DOHH2 (cell line): ENCODE measurements at regions not wholly inside any gene's neighbourhood (a gene's known extent, or its start where the extent isn't known, plus 50 kb on each side); places are given as distances from the start of the nearest gene placed in this dataset.
"Not testable (repeated sequence)": the region's sequence is repeated elsewhere in the genome, so short reads cannot be mapped to it uniquely, and the experiment has no call there.

Source experiments
- H3F3A ChIP-seq: fragments of 200-600 bp; sonication (generic), shearing (Covaris generic); 2 replicates; pipeline ENCODE4 v1.6.0; 2016; ENCODE audit warnings: antibody characterized with exemption, mild to moderate bottlenecking; ENCODE audit not compliant: control insufficient read depth, insufficient read depth
- H3K27ac ChIP-seq: fragments of 200-600 bp; sonication (generic); 2 replicates; pipeline ENCODE4 v1.5.1; 2014; ENCODE audit warnings: low read depth, mild to moderate bottlenecking, low read length, moderate library complexity
- H3K27me3 ChIP-seq: fragments of 200-600 bp; sonication (generic); 2 replicates; pipeline ENCODE4 v1.6.1; 2014; ENCODE audit warnings: mild to moderate bottlenecking, low read length, mixed read lengths; ENCODE audit not compliant: control insufficient read depth
- H3K36me3 ChIP-seq: fragments of 200-600 bp; sonication (generic); 2 replicates; pipeline ENCODE4 v1.6.1; 2014; ENCODE audit warnings: mild to moderate bottlenecking, low read length, moderate library complexity, mixed read lengths; ENCODE audit not compliant: control insufficient read depth
- H3K4me1 ChIP-seq: fragments of 200-600 bp; sonication (generic); 2 replicates; pipeline ENCODE4 v1.6.1; 2014; ENCODE audit warnings: mild to moderate bottlenecking, low read length, mixed read lengths; ENCODE audit not compliant: control insufficient read depth
- H3K4me2 ChIP-seq: fragments of 200-600 bp; sonication (generic); 2 replicates; pipeline ENCODE4 v1.6.0; 2014; ENCODE audit warnings: mild to moderate bottlenecking, low read length, moderate library complexity
- H3K4me3 ChIP-seq: fragments of 200-600 bp; sonication (generic); 2 replicates; pipeline ENCODE4 v1.5.1; 2014; ENCODE audit warnings: mild to moderate bottlenecking, low read length, mixed read lengths
- H3K79me2 ChIP-seq: fragments of 200-600 bp; sonication (generic); 2 replicates; pipeline ENCODE4 v1.6.1; 2014; ENCODE audit warnings: mild to moderate bottlenecking, low read length, mixed read lengths; ENCODE audit not compliant: control insufficient read depth
- H3K9me2 ChIP-seq: fragments of 200-600 bp; sonication (generic); replicated peaks from 2 replicates; pipeline ENCODE4 v1.6.1; 2014; ENCODE audit warnings: mild to moderate bottlenecking, low read length, mixed read lengths; ENCODE audit not compliant: control insufficient read depth
- H3K9me3 ChIP-seq: fragments of 200-600 bp; sonication (generic); 2 replicates; pipeline ENCODE4 v1.6.1; 2014; ENCODE audit warnings: antibody characterized with exemption, low read length, mixed read lengths; ENCODE audit not compliant: control insufficient read depth, insufficient read depth
- H4K20me1 ChIP-seq: fragments of 200-600 bp; sonication (generic); 2 replicates; pipeline ENCODE4 v1.6.0; 2014; ENCODE audit warnings: low read depth, mild to moderate bottlenecking, antibody characterized with exemption, low read length, moderate library complexity; ENCODE audit not compliant: control insufficient read depth, insufficient read depth
- CTCF ChIP-seq: fragments of 200-600 bp; sonication (generic); IDR thresholded peaks from one replicate; pipeline ENCODE4 v1.5.1; 2014; ENCODE audit warnings: antibody characterized with exemption, mild to moderate bottlenecking, low read depth, low read length; ENCODE audit not compliant: poor library complexity, severe bottlenecking
- EZH2phosphoT487 ChIP-seq: fragments of 200-600 bp; sonication (generic); IDR thresholded peaks from 2 replicates; pipeline ENCODE4 v1.6.1; 2017; ENCODE audit warnings: borderline replicate concordance, mild to moderate bottlenecking, antibody characterized with exemption, low read length, moderate library complexity, mixed read lengths

- H3K27ac ChIP-seq, result no peak overlapping the region
- no peaks in the 10 kb centered on the region for H3K9me2 ChIP-seq
- H3K36me3 ChIP-seq, result no peaks in the 10 kb centered on the region
- H3K4me1 ChIP-seq, result no peaks in the 10 kb centered on the region
- no peaks in the 10 kb centered on the region for H4K20me1 ChIP-seq
- no peaks in the 10 kb centered on the region for H3F3A ChIP-seq
- no peaks in the 10 kb centered on the region for H3K27me3 ChIP-seq
- peaks cover 3% of the 10 kb centered on the region; the same call in 1 of the 2 replicates for H3K9me3 ChIP-seq
- TF ChIP-seq EZH2phosphoT487 (no peak), CTCF (no peak)
- H3K4me3 ChIP-seq, result no peak overlapping the region
- H3K4me2 ChIP-seq, result no peak overlapping the region
- no peaks in the 10 kb centered on the region for H3K79me2 ChIP-seq
Observed at GRCh38 chr21:20186186-20186585, 812.0 kb upstream of the NCAM2 start.

- TF ChIP-seq CTCF, result no peak
- no peak for TF ChIP-seq EZH2phosphoT487
- H3K9me3 ChIP-seq, result no peaks in the 10 kb centered on the region
- no peaks in the 10 kb centered on the region for H3F3A ChIP-seq
- H3K4me1 ChIP-seq, result no peaks in the 10 kb centered on the region
- no peak overlapping the region for H3K4me2 ChIP-seq
- H3K4me3 ChIP-seq, result no peak overlapping the region
- H3K9me2 ChIP-seq, result no peaks in the 10 kb centered on the region
- H4K20me1 ChIP-seq, result no peaks in the 10 kb centered on the region
- no peaks in the 10 kb centered on the region for H3K27me3 ChIP-seq
- no peaks in the 10 kb centered on the region for H3K79me2 ChIP-seq
- H3K36me3 ChIP-seq, result no peaks in the 10 kb centered on the region
- H3K27ac ChIP-seq, result no peak overlapping the region
Observed at GRCh38 chr21:20187028-20187427, 811.2 kb upstream of the NCAM2 start.

- not testable (repeated sequence) for H3K36me3 ChIP-seq, H3K79me2 ChIP-seq, H3K27ac ChIP-seq, H3K4me1 ChIP-seq, H4K20me1 ChIP-seq, H3K9me2 ChIP-seq, H3K4me2 ChIP-seq, H3K9me3 ChIP-seq, H3F3A ChIP-seq, H3K27me3 ChIP-seq, H3K4me3 ChIP-seq
Observed at GRCh38 chr21:20201323-20201722, 796.9 kb upstream of the NCAM2 start.

GRCh38 chr21:20207335-20207734, 790.9 kb upstream of the NCAM2 start:
- no peaks in the 10 kb centered on the region for H3K9me2 ChIP-seq
- H3K4me1 ChIP-seq, result no peaks in the 10 kb centered on the region
- H3K4me3 ChIP-seq, result no peak overlapping the region
- TF ChIP-seq EZH2phosphoT487 (no peak), CTCF (no peak)
- H3K27me3 ChIP-seq, result no peaks in the 10 kb centered on the region
- no peak overlapping the region for H3K4me2 ChIP-seq
- peaks cover 9% of the 10 kb centered on the region for H3K9me3 ChIP-seq
- no peak overlapping the region for H3K27ac ChIP-seq
- no peaks in the 10 kb centered on the region for H3K36me3 ChIP-seq
- no peaks in the 10 kb centered on the region for H3F3A ChIP-seq
- H4K20me1 ChIP-seq, result no peaks in the 10 kb centered on the region
- H3K79me2 ChIP-seq, result no peaks in the 10 kb centered on the region
